GM12892 (cell line): ENCODE measurements at regions not wholly inside any gene's neighbourhood (a gene's known extent, or its start where the extent isn't known, plus 50 kb on each side); places are given as distances from the start of the nearest gene placed in this dataset.

ENCODE experiments used
- POLR2A ChIP-seq: IDR thresholded peaks from 2 replicates; pipeline ENCODE4 v1.6.1; 2011; ENCODE audit warnings: low read depth, low read length, control low read depth
- POLR2AphosphoS5 ChIP-seq: IDR thresholded peaks from 2 replicates; pipeline ENCODE4 v1.6.1; 2011; ENCODE audit warnings: low read depth, low read length, control low read depth
- TAF1 ChIP-seq: IDR thresholded peaks from 2 replicates; pipeline ENCODE4 v1.6.1; 2011; ENCODE audit warnings: low read depth, mild to moderate bottlenecking, control low read depth, low read length, borderline replicate concordance

DNA sequence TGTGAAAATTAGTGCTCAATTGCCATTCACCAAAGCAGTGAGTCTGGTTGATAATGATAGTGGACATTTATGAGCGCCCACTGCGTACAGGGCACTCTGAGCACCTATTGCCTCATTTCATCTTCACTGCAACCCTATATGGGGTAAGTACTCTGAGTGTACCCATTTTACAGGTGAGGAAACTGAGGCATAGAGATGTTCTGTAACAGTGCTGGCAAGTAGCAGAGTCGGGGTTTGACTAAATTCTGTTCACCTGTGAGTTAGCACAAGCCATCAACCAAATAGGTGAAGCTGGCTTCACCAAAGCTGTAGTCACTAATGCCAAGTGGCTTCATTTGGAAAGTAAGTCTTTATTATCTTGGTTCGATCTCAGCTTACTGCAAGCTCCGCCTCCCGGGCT, 135.8 kb downstream of the SPAG6 start:
- TF ChIP-seq POLR2A (no peak), POLR2AphosphoS5 (no peak), TAF1 (no peak)
